Right kidney (tissue), 1 donor: ENCODE measurements at regions not wholly inside any gene's neighbourhood (a gene's known extent, or its start where the extent isn't known, plus 50 kb on each side); places are given as distances from the start of the nearest gene placed in this dataset.
A peak's percentile ranks its signal among the peaks of the same experiment; 100 is the strongest.
"Not testable (repeated sequence)": the region's sequence is repeated elsewhere in the genome, so short reads cannot be mapped to it uniquely, and the experiment has no call there.

Experiments
- DNase-seq: peaks from one replicate; pipeline ENCODE4 v3.0.0-alpha.2; 2016

DNA sequence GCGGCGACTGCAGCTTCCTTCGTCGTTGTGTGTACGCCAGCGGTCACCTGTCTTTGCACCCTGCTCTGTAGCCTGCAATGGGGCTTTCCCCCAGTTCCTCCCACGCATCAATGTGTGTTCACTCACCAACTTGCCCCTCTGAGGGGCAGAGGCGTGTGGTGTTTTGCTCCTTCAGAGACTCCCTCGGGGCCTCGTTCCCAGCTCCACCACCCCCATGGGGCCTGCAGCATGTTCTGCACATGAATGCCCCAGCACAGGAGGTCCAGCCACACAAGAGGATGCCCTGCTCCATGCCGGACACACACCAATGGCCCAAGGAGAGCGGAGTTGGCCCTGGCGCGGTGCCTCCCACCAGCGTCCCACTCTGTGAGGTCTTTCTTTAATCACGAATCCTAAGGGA lies 196.8 kb downstream of the BANP start:
- DNase-seq, result not testable (repeated sequence)

DNA sequence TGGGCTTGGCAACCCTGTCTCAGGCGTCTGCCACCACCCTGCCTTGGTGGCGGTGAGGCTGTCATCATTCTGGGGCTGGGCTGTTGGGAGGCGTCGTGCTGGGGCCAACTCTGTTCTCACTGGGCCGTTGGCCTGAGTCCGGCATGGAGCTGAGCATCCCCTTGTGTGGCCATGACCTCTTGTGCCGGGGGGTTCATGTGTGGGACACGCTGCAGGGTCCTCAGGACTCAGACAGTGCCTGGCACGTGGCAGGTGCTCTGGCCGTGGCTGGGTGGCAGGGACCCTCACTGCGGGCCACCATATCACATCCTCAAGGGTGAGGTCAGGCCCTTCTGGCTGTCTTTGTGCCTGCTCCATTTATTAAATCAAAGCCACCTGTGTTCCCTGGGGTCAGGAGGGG lies 197.4 kb downstream of the BANP start:
- DNase-seq, result not testable (repeated sequence)

DNA sequence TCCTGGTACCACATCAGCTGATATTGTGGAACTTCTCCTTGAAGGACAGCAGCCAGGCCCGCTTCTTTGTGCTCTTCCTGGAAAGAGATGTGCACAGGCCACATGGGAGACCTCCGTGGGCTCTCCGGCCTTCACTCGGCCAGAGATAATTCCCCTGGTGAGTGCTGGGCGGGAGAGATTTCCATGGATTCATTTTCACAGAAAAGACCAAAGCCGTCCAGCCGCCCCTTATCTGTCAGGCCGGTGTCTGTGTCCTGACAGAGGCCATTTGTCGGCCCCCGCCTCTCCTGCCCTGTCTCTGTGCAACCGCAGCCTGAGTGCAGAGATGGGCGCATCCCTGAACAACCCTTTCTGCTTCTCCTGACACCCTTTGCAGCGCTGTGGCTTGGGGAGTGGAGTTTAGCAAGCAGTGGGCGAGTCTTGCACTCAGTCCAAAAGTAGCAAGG lies 197.9 kb downstream of the BANP start:
- not testable (repeated sequence) for DNase-seq

DNA sequence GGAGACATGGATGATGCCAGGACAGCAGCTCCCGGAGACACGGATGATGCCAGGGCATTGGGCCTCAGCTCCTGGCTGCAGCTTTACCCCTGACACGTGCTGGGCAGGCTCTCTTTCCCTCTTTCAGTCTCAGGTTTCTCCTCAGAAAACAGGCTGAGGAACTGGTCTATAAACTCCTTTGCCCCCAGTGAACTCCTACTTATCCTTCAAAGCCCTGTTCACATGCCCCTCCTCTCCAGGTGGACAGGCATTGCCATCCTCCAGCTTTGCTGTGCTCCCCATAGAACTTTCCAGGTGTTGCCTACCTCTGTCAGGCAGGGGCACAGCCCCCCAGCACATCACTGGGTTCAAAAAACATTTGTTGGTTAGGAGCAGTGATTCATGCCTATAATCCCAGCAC lies 198.4 kb downstream of the BANP start:
- DNase-seq, result not testable (repeated sequence)

DNA sequence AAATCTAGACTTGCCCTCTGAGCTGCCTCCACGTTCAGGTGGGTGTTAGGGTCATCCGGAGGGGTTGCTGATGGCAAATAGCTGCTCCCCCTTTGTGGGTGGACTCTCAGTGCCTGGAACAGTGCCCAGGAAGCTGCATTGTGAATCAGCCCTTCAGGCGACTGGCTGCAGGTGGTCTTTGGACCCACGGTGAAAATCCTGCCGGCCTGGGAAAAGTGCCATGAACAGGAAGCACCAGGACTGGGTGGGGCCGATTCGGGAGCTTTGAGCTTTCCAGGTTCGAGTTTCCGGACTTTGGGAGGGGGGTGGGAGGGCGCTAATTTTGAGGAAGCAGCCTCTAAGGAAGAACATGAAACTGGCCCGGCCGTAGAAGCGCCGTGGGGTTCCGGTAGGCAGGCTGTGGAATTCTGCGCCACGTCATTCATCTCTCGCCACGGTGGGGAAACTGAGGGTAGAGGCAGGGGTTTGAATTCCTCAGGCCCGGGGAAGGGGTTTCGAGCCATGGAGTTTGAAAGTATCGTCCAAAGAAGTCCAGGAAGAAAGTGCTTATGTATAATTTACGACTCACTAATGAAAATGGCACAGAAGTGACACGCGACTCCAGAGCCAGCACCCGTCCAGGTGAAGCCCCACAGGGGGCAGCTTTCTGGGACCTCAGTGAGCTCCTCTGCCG lies 199.4 kb downstream of the BANP start:
- not testable (repeated sequence) for DNase-seq

DNA sequence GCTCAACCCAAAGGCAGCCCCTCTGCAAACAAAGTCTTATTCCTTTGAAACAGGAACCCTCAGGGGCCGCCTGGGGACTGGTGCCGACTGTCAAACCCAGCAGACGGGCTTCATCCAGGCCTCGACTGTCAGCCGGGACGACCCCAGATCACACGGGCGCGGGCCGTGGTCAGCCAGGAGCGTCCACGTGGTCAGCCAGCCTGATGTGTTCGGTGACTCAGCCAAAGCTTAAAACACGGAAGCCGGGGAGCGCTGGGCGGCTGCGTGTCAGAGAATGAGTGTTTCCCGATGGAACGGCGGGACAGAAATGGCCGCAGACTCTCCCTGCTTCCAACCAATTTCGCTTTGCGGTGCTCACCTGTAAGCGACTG lies 199.9 kb downstream of the BANP start:
- not testable (repeated sequence) for DNase-seq

DNA sequence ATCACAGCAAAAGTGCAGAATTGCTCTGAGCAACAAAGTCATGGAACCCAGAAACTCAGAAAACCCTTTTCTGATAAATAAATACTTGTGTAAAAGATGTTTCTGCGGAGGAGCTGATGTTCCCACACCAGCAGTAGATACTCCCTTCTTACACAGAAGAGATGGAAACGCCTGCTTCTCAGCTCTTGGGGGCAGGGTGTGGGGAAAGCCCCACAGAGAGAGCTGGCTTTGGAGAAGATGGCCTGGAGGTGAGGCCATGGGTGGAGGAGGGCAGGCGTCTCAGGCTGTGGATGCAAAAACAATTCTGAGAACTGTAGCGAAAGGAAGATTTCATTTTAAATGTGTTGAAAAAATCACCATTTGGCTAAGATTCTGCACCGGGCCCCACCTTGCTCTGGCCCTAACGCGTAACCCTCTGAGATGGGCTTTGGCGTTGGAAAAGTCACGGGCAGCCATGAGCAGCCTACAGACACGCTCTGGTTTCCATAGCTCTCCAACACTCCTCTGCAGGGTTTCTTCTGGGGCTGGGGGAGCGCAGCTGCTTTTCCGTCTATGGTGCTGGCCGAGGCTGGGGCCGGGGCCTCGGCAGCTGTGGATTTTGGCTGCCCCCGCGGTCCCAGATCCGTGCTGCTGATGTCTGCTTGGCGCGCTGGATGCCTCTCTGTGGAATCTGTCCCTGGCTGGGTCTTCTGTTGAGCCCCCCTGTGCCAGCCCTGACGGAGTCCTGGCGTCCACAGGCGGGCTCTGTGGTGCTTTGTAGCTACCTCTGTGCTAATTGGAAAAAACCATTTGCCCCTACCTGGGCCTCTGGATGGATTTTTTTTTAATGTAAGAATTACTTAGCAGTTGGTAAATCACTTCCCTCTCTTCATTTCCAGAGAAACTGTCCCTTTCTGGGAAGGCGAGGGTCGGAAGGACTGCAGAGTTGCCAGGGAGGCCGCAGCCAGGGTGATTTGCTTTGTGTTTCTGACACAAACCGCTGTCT lies 200.9 kb downstream of the BANP start:
- DNase-seq, result peak; percentile 55

DNA sequence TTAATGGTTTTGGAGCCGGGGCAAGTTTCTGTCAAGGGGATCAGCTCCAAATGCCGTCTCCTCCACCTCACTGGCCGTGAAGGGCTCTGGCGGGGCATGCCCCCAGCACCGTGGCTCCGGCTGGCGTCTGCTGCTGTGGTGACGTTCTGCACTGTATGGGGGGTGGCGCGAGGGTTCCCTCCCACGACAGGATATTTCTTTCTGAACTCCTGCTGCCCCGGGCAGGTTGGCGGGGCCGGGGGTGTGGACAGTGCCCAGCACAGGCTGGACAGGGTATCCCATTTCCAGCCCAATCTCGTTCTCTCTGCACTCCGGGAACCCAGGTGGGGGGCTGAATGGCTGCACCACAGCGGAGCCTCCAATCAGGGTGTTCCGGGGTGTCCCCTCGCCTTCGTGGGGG lies 201.6 kb downstream of the BANP start:
- peak; percentile 60 for DNase-seq

DNA sequence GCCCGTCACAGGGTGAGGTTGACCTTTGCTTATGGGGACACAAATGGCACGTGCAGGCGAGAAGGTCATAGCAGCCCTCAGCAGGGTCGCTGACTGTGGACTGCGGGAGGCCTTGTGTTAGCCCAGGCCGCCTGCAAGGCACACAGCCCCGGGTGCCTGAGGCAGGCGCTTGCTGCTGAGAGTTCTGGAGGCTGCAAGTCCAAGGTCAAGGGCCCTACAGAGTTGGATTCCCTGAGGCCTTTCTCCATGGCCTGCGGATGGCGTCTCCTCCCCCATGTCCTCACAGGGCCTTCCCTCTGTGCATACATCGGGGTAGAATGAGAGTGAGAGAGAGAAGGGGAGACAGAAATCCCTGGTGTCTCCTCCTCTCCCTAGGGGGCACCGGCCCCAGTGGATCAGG lies 202.3 kb downstream of the BANP start:
- not testable (repeated sequence) for DNase-seq

DNA sequence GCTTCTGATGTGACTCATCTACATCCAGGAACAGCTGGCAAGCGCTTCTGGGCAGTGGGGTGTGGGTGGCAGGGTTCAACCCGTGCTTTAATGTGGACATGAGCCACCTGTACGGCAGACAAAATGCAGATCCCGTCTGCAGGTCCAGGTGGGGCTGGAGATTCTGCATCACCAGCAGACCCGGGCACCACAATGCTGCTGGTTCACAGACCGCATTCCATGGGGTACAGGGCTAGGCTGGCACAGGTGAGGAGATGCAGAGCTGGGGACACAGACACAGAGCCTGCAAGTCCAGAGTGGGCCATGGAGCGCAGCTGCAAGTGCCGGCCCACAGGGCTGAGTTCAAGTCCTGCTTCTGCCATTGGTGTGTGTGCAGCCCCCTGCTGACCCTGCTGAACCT lies 203.7 kb downstream of the BANP start:
- DNase-seq, result not testable (repeated sequence)

DNA sequence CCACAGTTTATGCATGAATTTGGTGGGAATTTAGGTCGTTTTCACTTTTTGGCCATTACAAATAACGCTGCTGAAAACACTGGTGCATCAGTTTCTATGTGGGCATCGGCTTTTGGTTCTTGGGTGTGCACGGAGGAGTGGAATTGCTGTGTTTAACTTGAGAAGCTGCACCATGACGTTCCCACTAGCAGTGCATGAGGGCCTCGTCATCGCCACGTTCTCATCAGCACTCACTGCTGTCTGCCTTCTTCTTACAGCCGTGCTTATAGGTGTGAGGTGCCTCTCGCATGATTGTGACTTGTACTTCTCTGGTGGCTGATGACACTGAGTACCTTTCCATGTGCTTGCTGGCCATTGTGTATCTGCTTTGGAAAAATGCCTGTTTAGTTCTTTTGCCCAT lies 204.4 kb downstream of the BANP start:
- not testable (repeated sequence) for DNase-seq

DNA sequence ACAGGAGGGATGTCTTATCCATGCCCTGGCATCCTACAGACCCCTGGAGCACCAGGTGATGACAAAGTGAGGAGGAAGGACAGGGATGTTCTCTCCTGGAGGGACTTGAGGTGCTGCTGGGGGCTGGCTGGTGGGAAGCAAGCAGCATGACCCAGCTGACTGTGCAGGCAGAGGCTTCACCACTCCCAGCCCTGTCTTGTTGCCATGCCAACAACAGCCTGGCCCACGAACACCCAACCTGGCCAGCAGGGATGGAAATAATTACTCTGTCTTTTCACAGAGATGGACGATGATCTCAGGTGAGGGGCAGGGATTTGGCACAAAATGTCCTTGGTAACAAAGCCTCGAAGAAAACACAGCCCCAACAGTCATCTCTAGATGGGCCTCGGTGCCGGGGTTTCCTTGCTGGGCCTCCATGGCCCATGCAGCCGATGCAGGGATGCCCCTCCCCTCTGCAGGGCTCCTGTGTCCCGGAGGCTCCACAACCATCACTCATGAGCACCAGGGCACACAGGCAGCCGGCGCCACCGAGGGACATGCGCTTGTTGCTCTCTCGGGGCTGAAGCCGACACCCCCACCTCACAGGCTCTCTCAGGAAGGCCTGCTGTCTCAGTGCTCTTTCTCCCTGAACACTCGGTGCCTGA lies 205.5 kb downstream of the BANP start:
- DNase-seq, result not testable (repeated sequence)

DNA sequence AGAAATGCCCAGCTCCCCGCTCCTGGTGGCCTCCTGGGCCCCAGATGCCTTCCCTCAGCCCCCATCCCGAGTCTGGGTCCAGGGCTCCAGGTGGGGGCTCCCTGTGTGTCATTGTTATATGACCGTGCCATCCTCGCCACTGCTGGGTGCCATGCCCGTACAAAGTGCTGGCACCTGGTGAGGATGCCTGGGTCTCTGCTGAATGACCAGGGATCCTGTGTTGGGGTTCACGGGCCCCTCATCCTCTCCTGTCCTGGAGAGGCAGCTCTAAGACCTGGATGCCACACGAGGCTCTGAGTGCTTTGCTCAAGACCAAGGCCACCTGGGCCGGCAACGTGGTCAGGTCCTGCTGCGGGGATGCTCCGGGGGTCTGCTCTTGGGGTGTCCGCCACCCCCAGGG lies 206.5 kb downstream of the BANP start:
- not testable (repeated sequence) for DNase-seq

DNA sequence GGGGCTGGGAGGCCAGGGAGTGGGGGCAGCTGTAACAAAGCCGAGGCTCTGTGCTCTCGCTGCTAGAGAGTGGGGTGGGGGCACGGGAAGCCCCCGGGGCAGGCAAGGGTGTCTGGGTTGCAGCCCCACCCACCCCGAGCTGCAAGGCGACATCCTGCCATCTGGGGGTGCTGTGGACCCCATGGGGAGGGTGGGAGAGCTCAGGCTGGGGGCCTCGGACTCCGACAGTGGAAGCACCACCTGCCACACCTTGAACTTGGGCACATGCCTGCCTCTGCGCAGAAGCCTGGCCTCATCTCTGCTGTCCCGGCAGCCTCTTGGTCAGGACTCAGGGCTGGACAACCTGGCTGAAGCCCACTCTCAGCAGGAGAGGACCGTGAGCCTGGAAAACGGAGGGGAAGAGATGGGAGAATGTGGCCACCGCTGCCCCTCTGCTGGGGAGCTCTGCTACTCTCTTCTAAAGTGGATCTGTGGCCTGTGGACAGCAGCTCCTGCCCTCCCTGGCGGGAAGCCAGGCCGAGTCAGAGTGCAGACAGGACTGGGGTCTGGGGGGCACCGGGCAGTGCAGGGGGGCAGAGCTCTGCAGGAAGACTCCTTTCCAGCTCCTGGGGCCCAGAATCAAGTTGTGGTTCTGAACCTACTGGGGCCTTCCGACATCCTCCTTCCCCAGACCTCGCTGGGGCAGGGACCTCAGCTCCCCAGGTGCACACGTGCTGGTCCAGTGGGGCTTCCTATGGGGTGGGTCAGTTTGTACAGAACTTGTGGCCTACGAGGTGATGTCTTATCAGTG lies 207.2 kb downstream of the BANP start:
- DNase-seq, result not testable (repeated sequence)

DNA sequence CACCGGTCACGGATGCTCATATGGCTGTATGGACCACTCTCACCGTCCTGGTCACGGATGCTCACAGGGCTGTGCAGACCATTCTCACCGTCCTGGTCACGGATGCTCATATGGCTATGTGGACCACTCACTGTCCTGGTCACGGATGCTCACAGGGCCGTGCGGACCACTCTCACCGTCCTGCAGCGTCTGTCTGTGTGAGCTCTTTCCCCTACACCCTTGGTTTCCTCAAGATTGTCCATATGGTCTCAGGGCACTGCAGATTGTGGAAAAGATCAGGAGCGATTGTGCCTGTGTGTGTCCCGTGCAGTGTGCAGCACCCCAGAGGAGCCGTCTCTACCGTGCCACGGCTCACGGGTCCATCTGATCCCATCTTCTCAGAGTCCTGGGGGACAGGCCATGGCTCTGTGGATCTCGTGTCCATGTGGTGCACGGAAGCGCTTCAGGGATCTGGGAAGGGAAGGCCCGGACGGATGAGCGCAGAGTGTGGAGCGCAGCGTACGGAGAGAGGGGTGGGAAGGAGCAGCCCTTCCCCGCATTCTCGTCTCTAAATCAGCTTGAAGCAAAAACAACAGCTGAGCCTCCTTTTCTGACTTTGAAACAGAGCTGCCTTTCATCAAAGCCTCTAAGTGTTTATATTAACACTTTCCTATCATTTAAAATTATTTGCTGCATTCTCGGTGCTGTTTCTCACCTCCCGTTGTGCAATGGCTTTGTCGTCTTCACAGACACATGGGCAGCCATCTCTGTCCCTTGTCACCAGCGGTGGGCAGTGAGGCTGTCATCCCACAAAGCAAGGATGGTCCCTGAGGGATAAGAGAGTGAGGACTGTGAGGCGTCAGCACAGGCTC lies 208.0 kb downstream of the BANP start:
- DNase-seq, result not testable (repeated sequence)

DNA sequence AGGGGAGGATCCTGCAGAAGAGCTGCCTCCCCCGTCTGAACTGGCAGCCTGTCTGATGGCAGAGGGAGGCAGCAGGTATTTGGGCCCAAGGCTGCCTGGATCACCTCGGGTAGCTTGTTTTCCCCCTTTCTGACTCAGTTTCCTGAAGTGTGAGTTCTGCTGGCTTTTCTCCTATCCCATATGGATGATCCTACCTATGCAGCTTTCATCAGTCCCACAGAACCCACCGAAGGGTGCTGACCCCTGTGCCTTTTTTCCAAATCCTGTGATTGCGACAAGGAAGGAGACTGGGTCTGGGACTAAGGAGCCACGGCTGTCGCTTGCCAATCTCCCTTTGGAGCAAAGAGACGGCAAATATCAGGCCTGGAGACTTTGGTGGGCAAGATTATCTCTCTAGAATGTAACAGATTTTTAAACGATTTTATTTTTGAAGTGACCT lies 208.7 kb downstream of the BANP start:
- DNase-seq, result not testable (repeated sequence)

DNA sequence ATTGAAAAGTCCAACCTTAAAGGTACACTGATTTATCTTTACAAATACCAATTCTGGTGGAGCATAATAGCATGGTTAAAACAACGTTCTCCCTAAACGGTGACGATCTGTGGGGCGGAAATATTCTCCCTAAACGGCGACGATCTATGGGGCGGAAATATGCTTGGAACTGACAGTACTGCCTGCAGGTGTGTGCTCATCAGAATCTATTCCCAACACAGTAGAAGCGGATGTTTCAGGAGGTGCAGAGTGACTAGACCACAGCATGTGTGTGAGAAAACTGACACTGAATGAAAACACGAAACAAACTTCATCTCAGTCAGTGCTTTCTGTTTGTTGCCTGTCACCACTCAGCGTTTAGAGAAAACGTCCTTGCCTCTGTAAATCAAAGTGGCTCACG lies 210.0 kb downstream of the BANP start:
- not testable (repeated sequence) for DNase-seq

DNA sequence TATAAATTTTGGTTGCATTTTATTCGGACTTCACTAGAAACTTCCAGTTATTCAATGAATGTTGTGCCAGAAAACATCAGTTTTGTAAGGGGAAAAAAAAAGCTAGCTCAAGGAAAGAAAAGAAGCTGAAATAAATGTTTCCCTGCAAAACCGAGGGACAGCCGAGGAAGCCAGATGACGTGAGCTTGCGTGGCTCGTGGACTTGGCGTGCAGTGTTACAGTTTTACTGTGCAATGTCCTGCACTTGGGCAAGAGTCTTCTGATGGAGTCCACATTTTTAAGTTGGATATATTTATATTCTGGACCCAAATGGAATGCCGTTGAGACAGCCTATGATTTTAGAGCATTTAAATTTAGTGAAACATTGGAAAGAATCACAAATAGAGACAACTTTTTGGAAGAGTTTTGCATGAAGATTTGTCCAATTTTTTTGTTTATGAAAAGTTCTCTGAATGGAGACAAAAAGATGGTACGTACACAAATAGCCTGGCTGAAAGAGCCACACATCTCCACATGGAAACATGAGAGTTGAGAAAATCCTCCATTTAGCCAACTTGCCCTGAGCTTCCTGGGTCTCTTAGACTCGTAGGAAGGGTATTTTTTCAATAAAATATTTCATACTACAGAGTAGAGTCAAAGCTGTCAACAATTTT lies 210.5 kb downstream of the BANP start:
- not testable (repeated sequence) for DNase-seq

DNA sequence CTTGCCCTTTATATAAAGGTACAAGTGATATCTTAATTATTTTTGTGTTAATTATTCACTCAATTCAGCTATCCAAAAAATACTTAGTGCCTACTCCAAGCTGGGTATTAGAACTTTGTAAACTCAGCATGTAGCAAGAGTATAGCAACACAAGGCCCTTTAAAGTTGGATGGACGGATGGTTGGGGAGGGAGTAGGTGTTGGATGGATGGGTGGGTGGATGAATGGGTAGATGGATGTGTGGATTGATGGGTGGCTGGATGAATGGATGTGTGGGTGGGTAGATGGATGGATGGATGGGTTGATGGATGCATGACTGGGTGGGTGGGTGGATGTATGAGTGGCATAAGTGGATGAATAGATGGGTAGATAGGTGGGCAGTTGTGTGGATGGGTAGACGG lies 211.5 kb downstream of the BANP start:
- DNase-seq, result not testable (repeated sequence)
